SIG-M5 (cell line): ENCODE measurements at regions not wholly inside any gene's neighbourhood (a gene's known extent, or its start where the extent isn't known, plus 50 kb on each side); places are given as distances from the start of the nearest gene placed in this dataset.

Source experiments
- DNase-seq: peaks from one replicate; lab custom pipeline; 2025; lab: John Stamatoyannopoulos, UW

DNA sequence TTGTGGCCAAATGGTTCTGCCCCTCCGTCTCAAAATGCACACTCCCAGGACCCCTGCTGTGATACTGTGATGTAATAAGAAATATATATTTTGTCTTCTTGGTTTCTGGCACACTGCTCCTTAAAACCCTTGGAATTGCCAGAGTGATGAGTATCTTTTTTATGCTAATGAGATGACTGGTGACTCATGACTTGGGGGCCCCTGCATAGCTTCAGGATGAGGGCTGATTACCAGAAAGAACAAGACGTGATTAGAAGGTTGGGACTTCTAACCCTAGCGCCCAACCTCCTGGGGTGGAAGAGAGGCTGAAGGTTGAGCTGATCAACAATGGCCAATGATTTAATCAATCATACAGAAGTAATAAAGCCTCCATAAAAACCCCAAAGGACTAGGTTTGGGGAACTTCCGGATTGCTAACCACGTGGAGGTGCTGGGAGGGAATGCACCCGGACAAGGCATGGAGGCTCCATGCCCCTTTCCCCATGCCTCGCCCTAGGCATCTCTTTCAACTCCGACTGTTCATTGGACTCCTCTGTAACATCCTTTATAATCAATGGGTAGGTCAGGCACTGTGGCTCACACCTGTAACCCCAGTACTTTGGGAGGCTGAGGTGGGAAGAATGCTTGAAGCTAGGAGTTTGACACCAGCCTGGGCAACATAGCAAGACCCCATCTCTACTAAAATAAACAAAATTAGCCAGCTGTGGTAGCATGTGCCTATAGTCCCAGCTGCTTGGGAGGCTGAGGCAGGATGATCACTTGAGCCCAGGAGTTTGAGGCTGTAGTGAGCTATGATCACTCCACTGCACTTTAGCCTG is 89.1 kb downstream of the HS1BP3 start:
- no peak for DNase-seq

DNA sequence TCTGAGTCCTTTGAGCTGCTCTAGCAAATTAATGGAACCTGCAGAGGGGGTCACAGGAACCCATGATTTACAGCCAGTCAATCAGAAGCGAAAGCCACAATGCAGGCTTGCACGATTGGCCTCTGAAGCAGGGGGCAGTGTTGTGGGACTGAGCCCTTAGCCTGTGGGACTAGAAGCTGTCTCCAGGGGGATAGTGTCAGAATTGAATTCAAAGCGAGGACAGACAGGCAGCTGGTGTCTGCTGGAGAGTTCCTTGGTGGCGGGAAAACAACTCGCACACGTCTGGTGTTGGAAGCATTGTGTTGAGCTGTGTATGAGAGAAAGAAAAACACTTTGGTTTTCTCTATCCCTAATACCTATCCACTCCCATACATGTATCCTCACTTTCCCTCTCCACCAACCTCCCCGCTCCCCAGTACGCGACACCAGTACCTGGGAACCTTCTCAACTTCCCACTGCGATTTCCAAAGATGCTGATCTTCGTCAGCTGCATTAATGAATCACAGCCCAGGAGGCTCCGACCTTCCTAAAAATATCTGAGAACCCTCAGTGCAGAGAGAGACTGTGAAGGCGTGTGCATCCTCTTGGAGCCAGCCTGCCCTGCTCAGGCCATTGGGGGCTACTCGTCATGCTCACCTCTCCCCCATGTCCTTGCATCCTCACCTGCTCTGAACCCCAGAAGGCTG is 88.2 kb downstream of the HS1BP3 start:
- DNase-seq, result no peak

DNA sequence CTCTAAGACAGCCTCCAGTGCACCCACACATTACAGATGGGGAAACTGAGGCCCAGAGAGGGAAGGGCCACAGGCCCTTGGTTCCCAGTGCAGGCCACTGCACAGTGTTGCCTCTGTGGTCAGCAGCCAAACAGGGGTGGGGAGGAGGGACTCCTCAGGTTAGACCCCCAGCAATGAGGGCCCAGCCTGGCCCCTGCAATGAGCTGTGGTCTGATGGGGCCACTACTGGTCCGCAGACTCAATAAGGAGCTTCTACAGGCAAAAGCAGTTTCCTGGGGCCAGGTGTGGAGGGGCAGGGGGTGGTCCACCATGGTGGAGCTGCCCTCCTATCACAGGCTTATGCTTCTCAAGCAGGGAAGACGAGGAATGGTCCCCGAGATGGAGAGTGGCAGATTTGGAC is 87.6 kb downstream of the HS1BP3 start:
- no peak for DNase-seq

GRCh38 chr2:20563833-20564232 is 87.1 kb downstream of the HS1BP3 start:
- DNase-seq, result no peak

DNA sequence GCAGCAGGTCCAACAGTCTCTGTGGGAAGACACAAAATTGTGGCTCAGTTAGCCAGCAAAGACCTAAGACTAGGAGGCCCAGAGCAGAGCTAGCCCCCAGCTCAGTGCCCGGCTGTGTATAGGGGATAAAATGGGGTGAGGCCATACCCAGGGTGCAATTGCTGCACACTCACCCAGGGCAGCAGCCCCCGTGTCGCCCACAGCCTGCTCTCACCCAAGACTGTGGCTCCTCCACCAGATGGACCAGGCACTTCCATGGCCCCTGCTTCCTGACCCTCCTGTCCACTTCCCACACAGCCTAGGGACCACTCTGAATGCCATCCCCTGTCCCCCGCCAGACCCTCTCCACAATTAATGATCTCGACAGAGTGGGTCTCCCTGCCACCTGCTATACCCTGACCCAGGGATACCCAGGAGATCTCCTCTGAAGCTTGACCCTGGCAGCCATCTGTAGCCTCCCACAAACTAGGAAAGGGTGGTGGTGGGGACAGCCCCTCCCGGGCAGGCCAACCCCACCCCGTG is 85.7 kb downstream of the HS1BP3 start:
- DNase-seq, result no peak

DNA sequence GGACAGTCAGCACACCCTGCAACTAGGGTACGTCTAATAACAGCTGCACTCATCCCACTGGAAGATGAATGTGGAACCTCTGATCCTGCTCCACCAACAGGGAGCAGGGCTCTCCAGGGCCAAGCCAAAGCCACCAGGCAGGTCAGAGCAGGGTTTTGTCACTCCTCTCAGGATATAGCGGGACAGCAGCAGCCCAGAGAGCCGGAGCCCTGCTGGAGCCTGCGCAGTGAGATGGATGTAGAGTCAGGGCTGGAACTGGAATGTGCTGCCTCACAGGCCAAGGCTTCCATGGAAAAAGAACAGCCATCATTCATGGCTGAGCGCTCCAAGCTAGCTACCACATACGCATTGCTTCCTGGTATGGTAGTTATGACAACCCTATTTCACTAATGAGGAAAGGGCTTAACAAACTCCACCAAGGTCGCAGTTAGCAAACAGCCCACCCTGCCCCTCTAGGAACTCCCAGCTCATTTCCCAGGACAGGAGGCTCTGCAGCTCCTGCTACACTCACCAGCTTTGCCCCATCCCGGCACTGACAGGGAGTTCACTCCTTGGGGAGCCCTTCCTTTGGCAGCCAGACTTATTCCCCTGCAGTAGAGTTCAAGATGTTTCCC is 85.2 kb downstream of the HS1BP3 start:
- no peak for DNase-seq

GRCh38 chr2:20566331-20566730 is 84.6 kb downstream of the HS1BP3 start:
- DNase-seq, result no peak

DNA sequence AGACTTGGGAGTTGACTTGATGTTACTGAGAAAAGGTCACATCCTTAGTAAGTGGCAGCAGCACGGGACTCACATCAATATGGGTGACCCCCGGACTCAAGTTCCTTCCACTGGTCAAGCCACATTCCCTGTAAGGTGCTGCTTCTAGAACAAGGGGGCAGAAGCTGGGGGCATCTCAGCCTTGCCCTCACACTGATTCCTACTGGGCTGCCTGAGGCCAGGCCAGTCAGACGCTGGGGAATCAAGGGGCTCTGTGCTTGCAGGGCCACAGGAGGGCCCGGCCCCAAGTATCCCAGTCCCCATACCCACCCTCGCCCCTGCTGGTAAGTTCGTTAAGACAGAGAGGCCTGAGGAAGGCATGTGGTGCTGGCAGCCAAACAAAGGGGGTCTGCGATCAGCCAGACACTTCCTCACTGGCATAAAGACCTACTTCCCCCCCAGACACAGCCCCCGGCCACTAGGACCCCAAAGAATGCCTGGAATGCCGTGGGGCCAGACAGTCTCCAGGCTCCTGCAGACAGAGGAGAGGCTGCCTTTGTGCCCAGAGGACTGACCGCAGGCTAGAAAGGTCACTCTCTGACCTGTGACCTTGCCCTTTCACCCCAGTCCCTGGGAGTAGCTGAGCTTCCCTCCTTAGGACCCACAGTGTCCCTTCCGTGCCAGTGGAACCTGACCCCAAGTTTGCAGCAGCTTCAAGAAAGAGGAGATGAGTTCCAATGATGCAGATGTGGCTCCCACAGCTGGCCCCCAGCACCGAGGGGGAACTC is 83.6 kb downstream of the HS1BP3 start:
- no peak for DNase-seq
